ENCODE measurements at regions not wholly inside any gene's neighbourhood (a gene's known extent, or its start where the extent isn't known, plus 50 kb on each side); places are given as distances from the start of the nearest gene placed in this dataset.

DNA sequence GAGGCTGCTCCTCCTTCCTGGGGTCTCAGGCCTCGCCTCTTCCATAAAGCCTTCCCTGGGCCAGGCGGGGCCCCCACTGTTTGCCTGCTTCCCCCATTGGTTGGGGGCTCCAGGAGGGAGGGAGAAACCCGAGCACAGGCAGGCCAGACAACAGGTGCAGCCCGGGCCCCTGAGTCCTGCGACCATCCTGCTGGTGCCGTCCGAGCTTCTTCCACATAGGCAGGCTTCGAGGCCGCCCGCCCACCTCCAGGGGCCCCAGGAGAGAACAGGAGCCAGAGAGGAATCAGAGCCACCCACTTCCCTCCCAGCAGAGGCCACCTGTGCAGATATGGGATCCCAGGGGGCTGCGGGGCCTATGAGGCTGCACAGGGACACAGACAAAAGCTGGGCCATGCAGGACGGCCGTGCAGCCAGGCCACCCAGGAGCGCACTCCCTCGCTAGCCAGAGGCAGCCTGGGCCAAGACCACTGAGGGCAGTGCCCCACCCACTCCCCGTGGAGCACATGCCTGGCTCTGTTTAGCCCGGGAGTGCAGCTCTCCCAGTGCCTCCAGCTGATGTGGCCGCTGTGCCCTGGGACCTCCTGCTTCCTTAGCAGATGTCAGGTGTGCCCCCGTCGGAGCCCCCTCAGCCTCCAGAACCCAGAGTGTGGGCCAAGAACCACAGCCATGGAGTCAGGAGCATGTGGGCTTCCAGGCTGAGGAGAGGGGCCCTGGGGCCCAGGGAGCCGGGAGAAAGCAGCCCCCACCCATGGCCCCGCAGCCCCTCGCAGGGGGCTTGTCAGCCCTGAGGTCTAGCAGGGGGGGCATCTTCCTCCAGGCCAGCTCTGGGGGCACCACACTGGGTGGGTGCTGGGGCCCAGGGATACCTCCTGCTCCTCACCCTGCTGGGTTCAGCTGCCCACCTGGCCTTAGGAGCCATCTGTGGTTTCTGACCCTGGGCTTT, 59.9 kb upstream of the INPP5A start:
- no peak overlapping the region for H3K27ac ChIP-seq (ENCODE audit: low read length)
- H3K4me1 ChIP-seq (ENCODE audit: control insufficient read depth in 1 of 2, insufficient read depth in 2 of 2, low read length in 2 of 2) = no peaks in the 10 kb centered on the region
- H3K36me3 ChIP-seq (ENCODE audit: control insufficient read depth in 1 of 2, insufficient read depth in 2 of 2, low read length in 2 of 2) = no peaks in the 10 kb centered on the region
- no peak overlapping the region for H3K4me3 ChIP-seq (ENCODE audit: low read depth in 1 of 2, low read length in 2 of 2)
- H3K9me3 ChIP-seq (ENCODE audit: control insufficient read depth in 1 of 2, low read length in 2 of 2) = no peaks in the 10 kb centered on the region
- H3K27me3 ChIP-seq (ENCODE audit: low read depth, low read length) = no peaks in the 10 kb centered on the region

DNA sequence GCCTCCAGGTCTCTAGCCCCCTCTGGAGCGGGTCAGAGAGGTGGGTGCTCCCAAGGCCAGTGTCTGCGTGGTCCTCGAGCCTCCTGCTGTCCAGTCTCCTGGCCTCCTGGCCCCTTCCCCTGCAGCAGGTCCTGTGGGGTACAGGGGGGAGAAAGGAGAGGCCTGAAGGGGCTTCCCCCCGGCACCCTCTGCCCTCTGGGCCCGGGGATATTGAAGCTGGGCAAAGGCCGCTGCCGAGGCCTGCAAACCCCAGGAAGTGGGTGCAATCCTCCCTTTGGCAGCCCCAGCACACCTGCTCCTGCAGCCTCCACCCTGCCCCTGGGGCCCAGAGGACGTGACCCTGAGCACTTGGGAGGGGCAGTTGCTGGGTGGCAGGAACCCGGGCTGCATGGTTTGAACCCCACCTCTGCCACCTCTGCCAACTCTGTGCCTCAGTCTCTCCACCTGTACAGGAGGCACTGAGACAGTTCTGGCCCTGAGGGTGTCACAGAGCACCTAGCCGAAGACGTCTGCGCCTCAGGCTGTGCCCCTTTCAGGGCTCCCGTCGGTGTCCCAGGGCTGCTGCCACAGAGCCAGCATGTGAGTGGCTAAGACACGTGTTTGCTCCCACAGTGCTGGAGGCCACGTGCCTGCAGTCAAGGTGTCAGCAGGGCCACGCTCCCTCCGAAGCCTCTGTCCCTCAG, 59.1 kb upstream of the INPP5A start:
- Histone ChIP-seq H3K4me3 (ENCODE audit: low read depth in 1 of 2, low read length in 2 of 2) (no peak overlapping the region), H3K27me3 (ENCODE audit: low read depth, low read length) (no peaks in the 10 kb centered on the region), H3K9me3 (ENCODE audit: control insufficient read depth in 1 of 2, low read length in 2 of 2) (no peaks in the 10 kb centered on the region), H3K4me1 (ENCODE audit: control insufficient read depth in 1 of 2, insufficient read depth in 2 of 2, low read length in 2 of 2) (no peaks in the 10 kb centered on the region), H3K36me3 (ENCODE audit: control insufficient read depth in 1 of 2, insufficient read depth in 2 of 2, low read length in 2 of 2) (no peaks in the 10 kb centered on the region), H3K27ac (ENCODE audit: low read length) (no peak overlapping the region)

DNA sequence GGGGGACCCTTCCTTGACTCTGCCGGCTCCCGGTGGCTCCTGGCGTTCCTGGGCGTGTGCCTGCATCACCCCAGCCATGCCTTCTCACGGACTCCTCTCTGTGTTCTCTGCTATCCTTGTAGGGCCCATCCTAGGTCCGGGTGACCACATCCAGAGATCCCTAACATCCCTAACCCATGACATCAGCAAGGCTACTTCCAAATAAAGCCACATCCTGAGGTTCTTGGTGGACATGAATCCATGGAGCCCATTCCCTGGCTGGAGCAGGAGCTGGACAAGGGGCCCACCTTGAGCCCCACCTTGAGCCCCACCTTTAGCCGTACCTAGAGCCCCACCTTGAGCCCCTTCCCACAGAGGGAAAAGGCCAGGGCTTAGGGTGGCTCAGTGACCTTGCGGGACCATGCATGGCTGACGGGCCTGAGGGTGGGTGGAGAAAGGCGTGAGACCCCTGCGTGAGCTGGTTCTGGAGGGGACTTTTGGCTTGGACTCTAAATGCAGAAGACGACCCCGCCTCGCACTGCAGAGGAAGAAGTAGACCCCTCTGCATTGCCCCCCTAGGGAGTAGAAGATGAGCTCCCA, 58.5 kb upstream of the INPP5A start:
- Histone ChIP-seq H3K36me3 (ENCODE audit: control insufficient read depth in 1 of 2, insufficient read depth in 2 of 2, low read length in 2 of 2) (no peaks in the 10 kb centered on the region), H3K4me3 (ENCODE audit: low read depth in 1 of 2, low read length in 2 of 2) (no peak overlapping the region), H3K4me1 (ENCODE audit: control insufficient read depth in 1 of 2, insufficient read depth in 2 of 2, low read length in 2 of 2) (no peaks in the 10 kb centered on the region), H3K9me3 (ENCODE audit: control insufficient read depth in 1 of 2, low read length in 2 of 2) (no peaks in the 10 kb centered on the region), H3K27me3 (ENCODE audit: low read depth, low read length) (no peaks in the 10 kb centered on the region), H3K27ac (ENCODE audit: low read length) (no peak overlapping the region)

DNA sequence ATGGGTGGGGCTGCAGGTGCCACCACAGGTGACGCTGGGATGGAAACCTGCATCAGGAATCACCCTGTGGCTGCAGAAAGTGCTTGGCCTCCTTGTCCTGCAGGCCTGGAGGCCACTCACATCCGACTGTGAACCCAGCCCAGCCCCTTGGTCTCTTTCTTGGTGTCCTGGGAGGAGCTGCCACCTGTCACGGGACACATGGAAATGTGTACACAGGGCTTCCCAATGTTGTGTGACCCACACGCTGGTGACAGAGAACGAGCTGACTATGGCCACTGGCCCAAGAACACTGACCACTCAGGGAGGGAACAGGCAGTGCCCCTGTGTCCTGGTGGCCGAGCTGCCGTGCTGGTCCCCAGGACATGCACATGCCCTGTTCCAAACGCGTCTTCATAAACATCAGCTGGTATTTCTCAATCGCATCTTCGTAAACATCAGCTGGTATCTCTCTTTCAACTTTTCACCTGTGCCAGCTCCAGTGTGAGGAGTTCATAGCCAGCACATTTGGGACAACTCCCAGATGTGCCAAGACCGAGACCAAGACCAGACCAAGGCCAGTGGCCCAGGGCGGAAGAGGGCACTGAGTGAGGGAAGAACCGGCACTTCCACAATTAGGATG, 57.9 kb upstream of the INPP5A start:
- no peak overlapping the region for H3K27ac ChIP-seq (ENCODE audit: low read length)
- no peaks in the 10 kb centered on the region for H3K36me3 ChIP-seq (ENCODE audit: control insufficient read depth in 1 of 2, insufficient read depth in 2 of 2, low read length in 2 of 2)
- no peaks in the 10 kb centered on the region for H3K27me3 ChIP-seq (ENCODE audit: low read depth, low read length)
- H3K9me3 ChIP-seq (ENCODE audit: control insufficient read depth in 1 of 2, low read length in 2 of 2) = no peaks in the 10 kb centered on the region
- no peak overlapping the region for H3K4me3 ChIP-seq (ENCODE audit: low read depth in 1 of 2, low read length in 2 of 2)
- H3K4me1 ChIP-seq (ENCODE audit: control insufficient read depth in 1 of 2, insufficient read depth in 2 of 2, low read length in 2 of 2) = no peaks in the 10 kb centered on the region

DNA sequence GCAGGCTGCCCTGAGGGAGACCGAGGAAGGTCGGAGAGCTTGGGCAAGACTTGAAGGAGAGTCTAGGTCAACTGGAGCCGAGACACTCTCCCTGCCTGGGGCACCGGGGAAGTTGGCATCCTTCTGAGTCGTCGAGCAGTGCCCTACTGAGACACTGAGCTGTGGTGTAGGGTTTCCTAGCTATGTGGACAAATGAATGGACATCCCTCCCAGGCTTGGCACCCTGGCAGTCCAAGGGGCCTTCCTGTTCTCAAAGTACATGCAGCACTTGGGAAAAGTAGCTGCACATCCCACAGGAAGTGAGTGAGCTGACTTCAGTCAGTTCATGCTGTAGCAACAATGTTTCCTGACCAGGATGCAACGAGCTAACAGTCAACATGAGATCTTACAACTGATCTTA, 57.2 kb upstream of the INPP5A start:
- H3K36me3 ChIP-seq (ENCODE audit: control insufficient read depth in 1 of 2, insufficient read depth in 2 of 2, low read length in 2 of 2) = no peaks in the 10 kb centered on the region
- H3K27ac ChIP-seq (ENCODE audit: low read length) = no peak overlapping the region
- H3K27me3 ChIP-seq (ENCODE audit: low read depth, low read length) = no peaks in the 10 kb centered on the region
- no peaks in the 10 kb centered on the region for H3K9me3 ChIP-seq (ENCODE audit: control insufficient read depth in 1 of 2, low read length in 2 of 2)
- H3K4me3 ChIP-seq (ENCODE audit: low read depth in 1 of 2, low read length in 2 of 2) = no peak overlapping the region
- H3K4me1 ChIP-seq (ENCODE audit: control insufficient read depth in 1 of 2, insufficient read depth in 2 of 2, low read length in 2 of 2) = no peaks in the 10 kb centered on the region

DNA sequence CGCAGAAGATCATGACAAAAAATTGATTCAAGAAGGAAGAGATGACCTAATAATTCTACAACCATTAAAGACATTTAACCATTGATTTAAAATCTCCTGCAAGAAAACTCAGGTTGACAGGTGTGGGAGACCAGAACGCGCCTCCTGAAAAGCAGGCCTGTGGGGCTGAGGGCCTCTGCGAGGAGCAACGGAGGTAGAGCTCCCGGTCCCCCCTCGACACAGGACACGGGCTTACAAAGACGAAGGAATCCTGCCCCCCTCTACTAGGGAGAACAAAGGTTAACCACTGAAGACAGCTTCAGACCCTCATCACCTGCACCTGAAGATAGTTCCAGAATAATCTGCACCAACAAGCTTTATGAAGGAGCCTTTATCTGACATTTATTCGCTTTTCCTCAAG, 55.9 kb upstream of the INPP5A start:
- H3K36me3 ChIP-seq (ENCODE audit: control insufficient read depth in 1 of 2, insufficient read depth in 2 of 2, low read length in 2 of 2) = no peaks in the 10 kb centered on the region
- H3K4me3 ChIP-seq (ENCODE audit: low read depth in 1 of 2, low read length in 2 of 2) = no peak overlapping the region
- H3K9me3 ChIP-seq (ENCODE audit: control insufficient read depth in 1 of 2, low read length in 2 of 2) = no peaks in the 10 kb centered on the region
- peak overlapping the region; percentile 72 for H3K27ac ChIP-seq (ENCODE audit: low read length)
- H3K4me1 ChIP-seq (ENCODE audit: control insufficient read depth in 1 of 2, insufficient read depth in 2 of 2, low read length in 2 of 2) = no peaks in the 10 kb centered on the region
- H3K27me3 ChIP-seq (ENCODE audit: low read depth, low read length) = no peaks in the 10 kb centered on the region

DNA sequence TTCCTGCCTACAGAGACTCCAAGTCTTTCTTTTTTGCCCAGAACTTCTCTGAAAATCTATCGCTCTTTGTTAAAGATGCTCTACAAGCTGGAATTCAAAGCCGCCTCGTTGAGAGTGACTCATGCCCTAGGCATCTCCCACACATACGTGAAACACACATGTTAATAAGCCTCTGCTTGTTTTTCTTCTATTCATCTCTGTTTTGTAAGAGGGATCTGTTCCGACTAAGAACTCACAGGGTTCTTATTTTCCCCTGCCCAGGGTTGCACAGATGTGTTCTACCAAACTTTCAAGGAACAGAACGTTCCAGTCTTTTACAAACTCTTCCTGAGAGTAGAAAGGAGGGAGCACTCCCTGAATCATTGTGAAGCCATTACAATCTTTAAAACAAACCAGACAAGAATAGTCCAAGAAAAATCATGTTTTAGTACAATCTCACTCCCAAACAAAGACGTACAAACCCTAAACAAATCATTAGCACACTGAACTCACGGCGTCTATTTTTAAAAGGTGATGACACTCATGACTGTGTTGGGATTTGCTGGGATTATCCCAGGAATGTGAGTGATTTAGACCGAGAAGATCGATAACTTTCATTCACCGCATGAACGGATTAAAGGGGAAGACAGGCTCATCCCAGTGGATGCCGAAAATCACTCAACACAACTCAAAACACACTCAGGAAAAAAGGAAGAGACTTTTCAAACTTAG, 55.3 kb upstream of the INPP5A start:
- H3K27ac ChIP-seq (ENCODE audit: low read length) = peak overlapping the region; percentile 72
- no peak overlapping the region for H3K4me3 ChIP-seq (ENCODE audit: low read depth in 1 of 2, low read length in 2 of 2)
- H3K27me3 ChIP-seq (ENCODE audit: low read depth, low read length) = no peaks in the 10 kb centered on the region
- H3K9me3 ChIP-seq (ENCODE audit: control insufficient read depth in 1 of 2, low read length in 2 of 2) = no peaks in the 10 kb centered on the region
- H3K4me1 ChIP-seq (ENCODE audit: control insufficient read depth in 1 of 2, insufficient read depth in 2 of 2, low read length in 2 of 2) = no peaks in the 10 kb centered on the region
- H3K36me3 ChIP-seq (ENCODE audit: control insufficient read depth in 1 of 2, insufficient read depth in 2 of 2, low read length in 2 of 2) = no peaks in the 10 kb centered on the region

DNA sequence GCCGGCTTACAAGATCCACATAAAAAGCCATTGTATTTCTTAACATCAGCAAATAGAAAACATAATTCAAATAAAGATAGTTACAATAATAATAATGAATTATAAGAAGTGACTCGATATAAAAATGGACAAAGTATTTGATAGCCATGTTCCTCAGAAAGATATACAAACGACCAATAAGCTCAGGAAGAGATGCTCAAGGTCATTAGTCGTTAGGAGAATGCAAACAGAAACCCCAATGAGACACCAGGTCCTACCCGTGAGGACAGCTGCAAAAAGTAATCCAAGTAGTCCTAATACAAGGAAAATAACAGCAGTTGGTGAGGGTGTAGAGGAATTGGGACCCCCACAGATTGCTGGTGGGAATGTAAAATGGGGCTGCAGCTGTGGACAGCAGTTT, 54.2 kb upstream of the INPP5A start:
- H3K9me3 ChIP-seq (ENCODE audit: control insufficient read depth in 1 of 2, low read length in 2 of 2) = no peaks in the 10 kb centered on the region
- H3K27ac ChIP-seq (ENCODE audit: low read length) = no peak overlapping the region
- no peaks in the 10 kb centered on the region for H3K36me3 ChIP-seq (ENCODE audit: control insufficient read depth in 1 of 2, insufficient read depth in 2 of 2, low read length in 2 of 2)
- no peaks in the 10 kb centered on the region for H3K27me3 ChIP-seq (ENCODE audit: low read depth, low read length)
- H3K4me1 ChIP-seq (ENCODE audit: control insufficient read depth in 1 of 2, insufficient read depth in 2 of 2, low read length in 2 of 2) = peaks cover 0 to under 1% of the 10 kb centered on the region in 2 donors
- no peak overlapping the region for H3K4me3 ChIP-seq (ENCODE audit: low read depth in 1 of 2, low read length in 2 of 2)

DNA sequence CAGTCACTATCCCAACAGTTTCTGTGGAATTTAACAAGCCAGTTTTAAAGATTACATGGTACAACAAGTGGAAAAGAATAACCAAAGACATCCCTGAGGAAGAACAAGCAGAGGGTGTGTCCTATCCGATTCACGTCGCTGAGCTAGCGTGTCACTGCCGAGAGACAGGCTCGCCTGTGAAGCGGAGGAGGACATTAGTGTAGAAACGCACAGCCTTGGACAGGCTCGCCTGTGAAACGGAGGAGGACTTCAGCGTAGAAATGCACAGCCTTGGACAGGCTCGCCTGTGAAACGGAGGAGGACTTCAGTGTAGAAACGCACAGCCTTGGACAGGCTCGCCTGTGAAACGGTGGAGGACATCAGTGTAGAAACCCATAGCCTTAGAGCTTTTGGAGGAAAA, 52.7 kb upstream of the INPP5A start:
- no peak overlapping the region for H3K27ac ChIP-seq (ENCODE audit: low read length)
- H3K27me3 ChIP-seq (ENCODE audit: low read depth, low read length) = no peaks in the 10 kb centered on the region
- H3K9me3 ChIP-seq (ENCODE audit: control insufficient read depth in 1 of 2, low read length in 2 of 2) = no peaks in the 10 kb centered on the region
- H3K36me3 ChIP-seq (ENCODE audit: control insufficient read depth in 1 of 2, insufficient read depth in 2 of 2, low read length in 2 of 2) = no peaks in the 10 kb centered on the region
- H3K4me3 ChIP-seq (ENCODE audit: low read depth in 1 of 2, low read length in 2 of 2) = no peak overlapping the region
- H3K4me1 ChIP-seq (ENCODE audit: control insufficient read depth in 1 of 2, insufficient read depth in 2 of 2, low read length in 2 of 2) = peaks cover 0 to 7% of the 10 kb centered on the region in 2 donors

DNA sequence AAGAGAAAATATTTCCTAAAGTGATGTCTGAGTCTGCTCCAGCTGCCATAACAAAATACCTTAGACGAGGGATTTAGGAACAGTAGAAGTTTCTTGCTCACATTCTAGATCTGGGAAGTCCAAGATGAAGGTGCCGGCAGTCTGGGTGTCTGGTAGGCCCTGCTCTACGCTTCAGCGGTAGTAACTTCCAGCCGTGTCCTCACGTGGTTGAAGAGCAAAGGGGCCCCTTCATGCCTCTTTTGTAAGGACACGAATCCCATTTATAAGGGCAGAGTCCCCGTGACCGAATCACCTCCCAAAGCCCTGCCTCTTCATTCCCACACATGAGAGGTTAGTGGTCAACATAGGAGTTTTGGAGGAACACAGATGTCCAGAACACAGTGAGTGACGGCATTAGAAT, 52.2 kb upstream of the INPP5A start:
- H3K36me3 ChIP-seq (ENCODE audit: control insufficient read depth in 1 of 2, insufficient read depth in 2 of 2, low read length in 2 of 2) = no peaks in the 10 kb centered on the region
- no peak overlapping the region for H3K27ac ChIP-seq (ENCODE audit: low read length)
- H3K4me3 ChIP-seq (ENCODE audit: low read depth in 1 of 2, low read length in 2 of 2) = no peak overlapping the region
- peaks cover 0 to 7% of the 10 kb centered on the region in 2 donors for H3K4me1 ChIP-seq (ENCODE audit: control insufficient read depth in 1 of 2, insufficient read depth in 2 of 2, low read length in 2 of 2)
- no peaks in the 10 kb centered on the region for H3K27me3 ChIP-seq (ENCODE audit: low read depth, low read length)
- H3K9me3 ChIP-seq (ENCODE audit: control insufficient read depth in 1 of 2, low read length in 2 of 2) = no peaks in the 10 kb centered on the region
